D341Med (cell line): ENCODE measurements at regions not wholly inside any gene's neighbourhood (a gene's known extent, or its start where the extent isn't known, plus 50 kb on each side); places are given as distances from the start of the nearest gene placed in this dataset.
A peak's percentile ranks its signal among the peaks of the same experiment; 100 is the strongest.
"Not testable (repeated sequence)": the region's sequence is repeated elsewhere in the genome, so short reads cannot be mapped to it uniquely, and the experiment has no call there.

ENCODE experiments used
- DNase-seq: peaks from one replicate; pipeline ENCODE4 v3.0.0; 2012; ENCODE audit warnings: low spot score

- no peak for DNase-seq
Observed at GRCh38 chr6:92271091-92271490, 1148.3 kb downstream of the EPHA7 start.

- DNase-seq, result no peak
Observed at GRCh38 chr6:92270365-92270764, 1149.0 kb downstream of the EPHA7 start.

GRCh38 chr6:92267335-92267734 is 1152.0 kb downstream of the EPHA7 start:
- no peak for DNase-seq

GRCh38 chr6:92263864-92264263 is 1155.5 kb downstream of the EPHA7 start:
- DNase-seq, result no peak

GRCh38 chr6:92259171-92259570 is 1160.2 kb downstream of the EPHA7 start:
- DNase-seq, result no peak

GRCh38 chr6:92243315-92243714 is 1176.0 kb downstream of the EPHA7 start:
- DNase-seq, result no peak

GRCh38 chr6:92231171-92231701 is 1188.1 kb downstream of the EPHA7 start:
- no peak for DNase-seq

- DNase-seq, result not testable (repeated sequence)
Observed at GRCh38 chr6:92219987-92220386, 1199.4 kb downstream of the EPHA7 start.

GRCh38 chr6:92216717-92217116 is 1202.6 kb downstream of the EPHA7 start:
- no peak for DNase-seq

GRCh38 chr6:92201618-92202017 is 1217.7 kb downstream of the EPHA7 start:
- DNase-seq, result no peak

GRCh38 chr6:92196325-92196724 is 1223.0 kb downstream of the EPHA7 start:
- no peak for DNase-seq

GRCh38 chr6:92195796-92196195 is 1223.6 kb downstream of the EPHA7 start:
- DNase-seq, result no peak

GRCh38 chr6:92188016-92188415 is 1231.3 kb downstream of the EPHA7 start:
- no peak for DNase-seq

GRCh38 chr6:92184933-92185332 is 1234.4 kb downstream of the EPHA7 start:
- DNase-seq, result no peak

- DNase-seq, result no peak
Observed at GRCh38 chr6:92181347-92181746, 1238.0 kb downstream of the EPHA7 start.

- no peak for DNase-seq
Observed at GRCh38 chr6:92180090-92180489, 1239.3 kb downstream of the EPHA7 start.

GRCh38 chr6:92176666-92177065 is 1242.7 kb downstream of the EPHA7 start:
- DNase-seq, result no peak

GRCh38 chr6:92174398-92175073 is 1244.8 kb downstream of the EPHA7 start:
- no peak for DNase-seq

- no peak for DNase-seq
Observed at GRCh38 chr6:92169506-92169905, 1249.9 kb downstream of the EPHA7 start.

- no peak for DNase-seq
Observed at GRCh38 chr6:92166666-92167065, 1252.7 kb downstream of the EPHA7 start.

- DNase-seq, result no peak
Observed at GRCh38 chr6:92161953-92162352, 1257.4 kb downstream of the EPHA7 start.

GRCh38 chr6:92160226-92160625 is 1259.1 kb downstream of the EPHA7 start:
- DNase-seq, result no peak

GRCh38 chr6:92159046-92159445 is 1260.3 kb downstream of the EPHA7 start:
- DNase-seq, result peak; percentile 6

- no peak for DNase-seq
Observed at GRCh38 chr6:92150553-92150952, 1268.8 kb downstream of the EPHA7 start.
